Right lobe of liver (tissue), 4 donors: ENCODE measurements at regions not wholly inside any gene's neighbourhood (a gene's known extent, or its start where the extent isn't known, plus 50 kb on each side); places are given as distances from the start of the nearest gene placed in this dataset.

Experiments used
- CTCF ChIP-seq, 4 donors: fragments of 200-600 bp in 3 of 4; fragments of 450-650 bp in 1 of 4; IDR thresholded peaks; one replicate each; pipeline versions ENCODE4 v1.5.1 to v1.8.0; 2016 to 2022; ENCODE audit warnings: antibody characterized with exemption in 4 of 4, mild to moderate bottlenecking in 2 of 4
- POLR2A ChIP-seq: fragments of 450-650 bp; IDR thresholded peaks from one replicate; pipeline ENCODE4 v1.6.1; 2017; ENCODE audit warnings: antibody characterized with exemption, mild to moderate bottlenecking
- donor health status: DM: no; HTN: no; CAD: no.
- donor health status: DM: no; HTN: no; CAD: no.
- donor health status: DM: no; HTN: yes; CAD: no.

DNA sequence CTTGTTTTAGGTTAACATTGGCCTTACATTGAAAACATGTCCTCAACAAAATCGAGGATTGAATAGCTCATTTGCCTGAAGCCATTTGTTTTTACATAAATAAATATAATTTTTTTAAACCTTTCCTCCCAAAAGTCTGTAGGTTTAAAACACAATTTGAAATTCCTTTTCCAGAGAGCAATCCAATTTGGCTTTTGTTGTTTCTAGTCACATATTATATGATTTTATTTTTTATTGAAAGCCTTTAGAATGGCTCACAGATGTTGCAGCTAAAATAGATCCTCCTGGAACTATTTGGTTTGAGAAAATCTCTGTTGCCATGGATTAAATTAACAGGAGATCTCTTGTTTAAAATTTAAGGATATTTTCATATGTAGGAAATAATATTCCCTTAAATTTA is 512.6 kb downstream of the KLF5 start:
- TF ChIP-seq CTCF (IDR thresholded peaks at IDR 0.05) (no peak), POLR2A (no peak)
